Esophagus squamous epithelium (tissue), 4 donors: ENCODE measurements at regions not wholly inside any gene's neighbourhood (a gene's known extent, or its start where the extent isn't known, plus 50 kb on each side); places are given as distances from the start of the nearest gene placed in this dataset.
"Not testable (repeated sequence)": the region's sequence is repeated elsewhere in the genome, so short reads cannot be mapped to it uniquely, and the experiment has no call there.

Source experiments
- CTCF ChIP-seq, 6 experiments: fragments of 450-650 bp in 4 of 6; fragments of 200-600 bp in 2 of 6; sonication (generic) in 2 of 6; IDR thresholded peaks; one replicate each; pipeline ENCODE4 v1.5.1; 2016 to 2019; ENCODE audit warnings: antibody characterized with exemption in 6 of 6, mild to moderate bottlenecking in 4 of 6, moderate library complexity in 4 of 6
- POLR2A ChIP-seq, 4 donors: fragments of 450-650 bp; IDR thresholded peaks; one replicate each; pipeline ENCODE4 v1.6.1; 2017; ENCODE audit warnings: antibody characterized with exemption in 4 of 4, mild to moderate bottlenecking in 4 of 4, moderate library complexity in 3 of 4

- TF ChIP-seq CTCF, POLR2A (IDR thresholded peaks at IDR 0.05): not testable (repeated sequence)
These were observed 82.5 kb upstream of the GRIN3A start for GRCh38 chr9:101820983-101821382.
